Liver (tissue), 3 donors: ENCODE measurements at regions not wholly inside any gene's neighbourhood (a gene's known extent, or its start where the extent isn't known, plus 50 kb on each side); places are given as distances from the start of the nearest gene placed in this dataset.
"Not testable (repeated sequence)": the region's sequence is repeated elsewhere in the genome, so short reads cannot be mapped to it uniquely, and the experiment has no call there.

ENCODE experiments used
- CTCF ChIP-seq: fragments of 150-350 bp; IDR thresholded peaks from 2 replicates; pipeline ENCODE4 v1.5.1; 2017; ENCODE audit warnings: improper control_type of control experiment, low read depth, low read length; ENCODE audit not compliant: missing input control
- GABPA ChIP-seq, 2 donors: IDR thresholded peaks in 1 of 2; conservative IDR thresholded peaks in 1 of 2; 2 replicates each; pipeline ENCODE4 v1.6.1; 2016; ENCODE audit warnings: antibody characterized with exemption in 2 of 2, mild to moderate bottlenecking in 1 of 2, moderate library complexity in 1 of 2
- MAX ChIP-seq: IDR thresholded peaks from 2 replicates; pipeline ENCODE4 v1.6.1; 2016; ENCODE audit warnings: antibody characterized with exemption
- TAF1 ChIP-seq: conservative IDR thresholded peaks from 2 replicates; pipeline ENCODE4 v1.6.1; 2016; ENCODE audit warnings: antibody characterized with exemption, mild to moderate bottlenecking
- ZBTB33 ChIP-seq: IDR thresholded peaks from 2 replicates; pipeline ENCODE4 v1.6.1; 2016; ENCODE audit warnings: antibody characterized with exemption
- donor health status: healthy.
- donor health status: healthy.

- TF ChIP-seq CTCF; MAX; TAF1; GABPA (IDR thresholded peaks at IDR 0.05 in 1 of 2, conservative IDR thresholded peaks at IDR 0.05 in 1 of 2); ZBTB33: not testable (repeated sequence)
Measured at GRCh38 chr17:20683651-20684229, 104.2 kb downstream of the CDRT15L2 start.
